SK-N-SH treated with all-trans-retinoic acid at 6 μM for 48 hours (cell line): ENCODE measurements at regions not wholly inside any gene's neighbourhood (a gene's known extent, or its start where the extent isn't known, plus 50 kb on each side); places are given as distances from the start of the nearest gene placed in this dataset.

Source experiments
- ZFP3 ChIP-seq: fragments of 250-450 bp; sonication (Bioruptor Pico); IDR thresholded peaks from 2 replicates; pipeline ENCODE4 v1.5.0; 2020; ENCODE audit warnings: mild to moderate bottlenecking, moderate library complexity
- TF ChIP-seq, protein P1 (sequence below): fragments of 250-450 bp; sonication (Bioruptor Pico); IDR thresholded peaks from 2 replicates; pipeline ENCODE4 v1.8.0; 2020; ENCODE audit warnings: mild to moderate bottlenecking, moderate library complexity, borderline replicate concordance

DNA sequence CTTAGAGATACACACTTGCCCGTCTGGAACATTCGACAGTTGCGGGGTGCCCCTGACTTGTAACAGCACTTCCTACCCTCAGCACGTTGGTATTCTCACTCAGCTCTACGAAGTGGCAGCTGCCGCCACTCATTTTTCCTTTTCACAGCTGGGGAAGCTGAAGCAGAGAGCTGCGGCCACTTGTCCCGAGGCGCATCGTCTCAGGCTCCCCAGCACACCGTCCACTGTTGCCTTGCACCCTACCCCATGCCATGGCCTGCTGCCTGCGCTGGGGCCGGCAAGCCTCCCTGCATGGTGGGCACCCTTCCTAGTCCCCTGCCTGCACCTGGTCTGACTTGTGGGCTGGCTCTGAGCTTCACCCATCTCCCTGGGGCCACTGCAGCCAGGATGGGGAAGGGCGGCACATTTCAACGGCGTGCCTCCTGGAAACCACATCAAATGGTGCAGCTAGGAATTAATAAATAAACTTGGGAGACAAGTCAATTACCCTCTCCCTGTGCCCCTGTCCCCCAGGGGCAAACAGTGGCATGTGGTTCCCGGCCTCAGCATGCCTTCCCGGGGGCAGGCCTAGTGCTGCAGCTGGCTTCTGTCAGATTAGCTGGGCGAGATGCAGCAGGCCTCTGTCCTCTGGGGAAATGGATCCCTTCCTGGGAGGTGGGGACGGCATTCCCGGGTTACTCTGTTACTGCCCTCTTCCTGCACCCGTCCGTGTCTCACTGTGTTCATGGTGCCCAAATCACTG lies 64.7 kb upstream of the HAAO start:
- TF ChIP-seq, protein P1, sequence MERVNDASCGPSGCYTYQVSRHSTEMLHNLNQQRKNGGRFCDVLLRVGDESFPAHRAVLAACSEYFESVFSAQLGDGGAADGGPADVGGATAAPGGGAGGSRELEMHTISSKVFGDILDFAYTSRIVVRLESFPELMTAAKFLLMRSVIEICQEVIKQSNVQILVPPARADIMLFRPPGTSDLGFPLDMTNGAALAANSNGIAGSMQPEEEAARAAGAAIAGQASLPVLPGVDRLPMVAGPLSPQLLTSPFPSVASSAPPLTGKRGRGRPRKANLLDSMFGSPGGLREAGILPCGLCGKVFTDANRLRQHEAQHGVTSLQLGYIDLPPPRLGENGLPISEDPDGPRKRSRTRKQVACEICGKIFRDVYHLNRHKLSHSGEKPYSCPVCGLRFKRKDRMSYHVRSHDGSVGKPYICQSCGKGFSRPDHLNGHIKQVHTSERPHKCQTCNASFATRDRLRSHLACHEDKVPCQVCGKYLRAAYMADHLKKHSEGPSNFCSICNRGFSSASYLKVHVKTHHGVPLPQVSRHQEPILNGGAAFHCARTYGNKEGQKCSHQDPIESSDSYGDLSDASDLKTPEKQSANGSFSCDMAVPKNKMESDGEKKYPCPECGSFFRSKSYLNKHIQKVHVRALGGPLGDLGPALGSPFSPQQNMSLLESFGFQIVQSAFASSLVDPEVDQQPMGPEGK (CRISPR knock-in tag) = no peak
- TF ChIP-seq ZFP3 (CRISPR knock-in tag) = no peak
